ENCODE measurements at regions not wholly inside any gene's neighbourhood (a gene's known extent, or its start where the extent isn't known, plus 50 kb on each side); places are given as distances from the start of the nearest gene placed in this dataset.

DNA sequence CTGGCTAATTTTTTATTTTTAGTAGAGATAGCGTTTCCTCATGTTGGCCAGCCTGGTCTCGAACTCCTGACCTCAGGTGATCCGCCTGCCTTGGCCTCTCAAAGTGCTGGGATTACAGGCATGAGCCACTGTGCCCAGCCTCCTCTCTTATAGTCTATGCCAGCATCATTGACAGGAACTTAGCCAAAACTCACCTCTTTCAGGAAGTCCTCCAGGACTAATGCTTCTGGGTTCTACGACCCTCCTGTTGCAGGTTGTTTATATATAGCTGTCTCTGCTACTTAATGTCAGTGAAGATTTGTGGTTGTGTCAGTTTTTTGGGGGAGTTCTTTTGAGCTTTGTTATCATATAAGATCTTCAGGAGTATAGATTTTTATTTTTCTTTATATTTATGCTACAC is 112.1 kb upstream of the CDC42EP3 start:
- CTCF ChIA-PET, result interaction anchor here (1.0 to 1.2 kb wide), 3 partner anchors 8 to 13 kb away, joined by 3 to 4 read pairs (median 3); no protein-coding TSS in a partner anchor
- no peak for TF ChIP-seq CTCF (IDR thresholded peaks at IDR 0.05; ENCODE audit: control extremely low read depth, extremely low read depth, low read depth, missing control alignments)
- POLR2A ChIA-PET, result no interaction called here
- no peak for DNase-seq (ENCODE audit: extremely low spot score)

- no peak for TF ChIP-seq CTCF (IDR thresholded peaks at IDR 0.05; ENCODE audit: control extremely low read depth, extremely low read depth, low read depth, missing control alignments)
- ChIA-PET POLR2A (no interaction called here), CTCF (interaction anchor here (1.0 to 1.3 kb wide), 4 partner anchors 8 to 13 kb away, joined by 3 to 4 read pairs (median 4); no protein-coding TSS in a partner anchor)
- DNase-seq (ENCODE audit: extremely low spot score), result no peak
These were observed 112.8 kb upstream of the CDC42EP3 start for GRCh38 chr2:37784071-37784758.

GRCh38 chr2:37784759-37785149 is 113.3 kb upstream of the CDC42EP3 start:
- DNase-seq (ENCODE audit: extremely low spot score), result no peak
- no peak for TF ChIP-seq CTCF (IDR thresholded peaks at IDR 0.05; ENCODE audit: control extremely low read depth, extremely low read depth, low read depth, missing control alignments)
- POLR2A ChIA-PET, result no interaction called here
- CTCF ChIA-PET, result interaction anchor here (0.9 to 1.3 kb wide), 3 partner anchors 10 to 14 kb away, joined by 3 to 4 read pairs (median 4); no protein-coding TSS in a partner anchor

DNA sequence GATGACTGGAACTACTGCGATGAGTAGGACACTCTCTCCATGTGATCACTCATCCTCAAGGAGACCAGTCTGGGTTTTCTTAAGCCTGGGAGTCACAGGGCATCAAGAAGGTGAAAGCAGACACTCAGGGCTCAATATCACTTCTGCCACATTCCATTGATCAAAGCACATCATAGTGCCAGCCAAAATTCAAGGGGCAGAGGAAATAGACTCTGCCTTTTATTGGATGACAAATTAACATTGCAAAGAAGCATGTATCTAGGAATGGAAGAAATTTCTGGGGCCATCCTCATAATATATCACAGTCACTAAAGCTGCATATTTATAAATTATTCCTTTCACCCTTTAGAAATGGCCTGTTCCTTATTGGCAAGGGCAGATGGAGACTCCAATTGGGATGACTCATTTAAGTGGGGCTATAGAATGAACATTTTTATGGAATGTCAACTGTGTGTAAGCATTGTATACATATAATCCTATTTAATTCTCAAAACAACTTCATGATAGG is 114.8 kb upstream of the CDC42EP3 start:
- CTCF ChIA-PET, result interaction anchor here (0.8 to 1.2 kb wide), 2 partner anchors 13 to 43 kb away, joined by 3 to 4 read pairs; no protein-coding TSS in a partner anchor
- POLR2A ChIA-PET, result no interaction called here
- no peak for TF ChIP-seq CTCF (IDR thresholded peaks at IDR 0.05; ENCODE audit: control extremely low read depth, extremely low read depth, low read depth, missing control alignments)
- DNase-seq (ENCODE audit: extremely low spot score), result no peak

DNA sequence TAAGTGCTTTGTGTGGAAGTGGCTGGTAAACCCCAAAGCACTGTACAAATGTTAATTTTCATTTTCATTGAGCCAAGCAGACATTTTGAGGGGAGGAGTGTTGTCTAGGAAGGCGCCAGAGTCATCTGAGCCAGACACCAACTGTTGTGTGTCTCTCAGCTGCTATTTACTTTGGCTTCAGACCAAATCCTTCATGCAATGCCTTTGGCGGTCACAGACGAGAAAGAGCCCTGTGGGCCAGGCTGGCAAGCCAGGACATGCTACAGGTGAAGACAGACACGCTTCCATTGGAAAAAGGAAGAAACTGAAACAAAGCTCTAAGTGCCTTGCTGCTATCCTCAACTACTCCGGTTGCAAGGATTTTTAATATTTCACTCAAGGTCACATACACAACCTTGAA is 115.4 kb upstream of the CDC42EP3 start:
- DNase-seq (ENCODE audit: extremely low spot score), result no peak
- TF ChIP-seq CTCF (IDR thresholded peaks at IDR 0.05; ENCODE audit: control extremely low read depth, extremely low read depth, low read depth, missing control alignments), result no peak
- ChIA-PET POLR2A (no interaction called here), CTCF (no interaction called here)

GRCh38 chr2:37788602-37789209 is 117.3 kb upstream of the CDC42EP3 start:
- POLR2A ChIA-PET, result no interaction called here
- no peak for DNase-seq (ENCODE audit: extremely low spot score)
- no peak for TF ChIP-seq CTCF (IDR thresholded peaks at IDR 0.05; ENCODE audit: control extremely low read depth, extremely low read depth, low read depth, missing control alignments)
- CTCF ChIA-PET, result no interaction called here
